ENCODE measurements at regions not wholly inside any gene's neighbourhood (a gene's known extent, or its start where the extent isn't known, plus 50 kb on each side); places are given as distances from the start of the nearest gene placed in this dataset.

DNA sequence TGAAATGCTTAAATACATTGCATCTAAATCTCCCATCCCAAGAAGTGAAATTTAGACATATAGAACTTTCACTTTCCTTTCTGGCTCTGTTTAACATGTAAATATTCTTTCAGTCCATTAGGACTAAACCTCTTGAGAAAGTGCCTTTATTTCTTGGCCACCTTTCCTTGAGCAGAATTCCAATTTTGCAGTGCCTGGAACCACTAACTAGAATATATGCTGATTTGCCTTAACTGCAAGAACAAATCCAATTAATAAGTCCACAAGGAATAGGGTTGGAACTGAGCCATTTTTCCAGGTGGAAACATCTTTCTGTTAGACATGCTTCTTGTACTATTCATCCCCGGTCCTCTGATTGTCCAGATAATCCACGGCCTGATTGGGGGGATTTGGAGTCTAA is 478.0 kb downstream of the ENC1 start (continued):
- TF ChIP-seq, protein P1, sequence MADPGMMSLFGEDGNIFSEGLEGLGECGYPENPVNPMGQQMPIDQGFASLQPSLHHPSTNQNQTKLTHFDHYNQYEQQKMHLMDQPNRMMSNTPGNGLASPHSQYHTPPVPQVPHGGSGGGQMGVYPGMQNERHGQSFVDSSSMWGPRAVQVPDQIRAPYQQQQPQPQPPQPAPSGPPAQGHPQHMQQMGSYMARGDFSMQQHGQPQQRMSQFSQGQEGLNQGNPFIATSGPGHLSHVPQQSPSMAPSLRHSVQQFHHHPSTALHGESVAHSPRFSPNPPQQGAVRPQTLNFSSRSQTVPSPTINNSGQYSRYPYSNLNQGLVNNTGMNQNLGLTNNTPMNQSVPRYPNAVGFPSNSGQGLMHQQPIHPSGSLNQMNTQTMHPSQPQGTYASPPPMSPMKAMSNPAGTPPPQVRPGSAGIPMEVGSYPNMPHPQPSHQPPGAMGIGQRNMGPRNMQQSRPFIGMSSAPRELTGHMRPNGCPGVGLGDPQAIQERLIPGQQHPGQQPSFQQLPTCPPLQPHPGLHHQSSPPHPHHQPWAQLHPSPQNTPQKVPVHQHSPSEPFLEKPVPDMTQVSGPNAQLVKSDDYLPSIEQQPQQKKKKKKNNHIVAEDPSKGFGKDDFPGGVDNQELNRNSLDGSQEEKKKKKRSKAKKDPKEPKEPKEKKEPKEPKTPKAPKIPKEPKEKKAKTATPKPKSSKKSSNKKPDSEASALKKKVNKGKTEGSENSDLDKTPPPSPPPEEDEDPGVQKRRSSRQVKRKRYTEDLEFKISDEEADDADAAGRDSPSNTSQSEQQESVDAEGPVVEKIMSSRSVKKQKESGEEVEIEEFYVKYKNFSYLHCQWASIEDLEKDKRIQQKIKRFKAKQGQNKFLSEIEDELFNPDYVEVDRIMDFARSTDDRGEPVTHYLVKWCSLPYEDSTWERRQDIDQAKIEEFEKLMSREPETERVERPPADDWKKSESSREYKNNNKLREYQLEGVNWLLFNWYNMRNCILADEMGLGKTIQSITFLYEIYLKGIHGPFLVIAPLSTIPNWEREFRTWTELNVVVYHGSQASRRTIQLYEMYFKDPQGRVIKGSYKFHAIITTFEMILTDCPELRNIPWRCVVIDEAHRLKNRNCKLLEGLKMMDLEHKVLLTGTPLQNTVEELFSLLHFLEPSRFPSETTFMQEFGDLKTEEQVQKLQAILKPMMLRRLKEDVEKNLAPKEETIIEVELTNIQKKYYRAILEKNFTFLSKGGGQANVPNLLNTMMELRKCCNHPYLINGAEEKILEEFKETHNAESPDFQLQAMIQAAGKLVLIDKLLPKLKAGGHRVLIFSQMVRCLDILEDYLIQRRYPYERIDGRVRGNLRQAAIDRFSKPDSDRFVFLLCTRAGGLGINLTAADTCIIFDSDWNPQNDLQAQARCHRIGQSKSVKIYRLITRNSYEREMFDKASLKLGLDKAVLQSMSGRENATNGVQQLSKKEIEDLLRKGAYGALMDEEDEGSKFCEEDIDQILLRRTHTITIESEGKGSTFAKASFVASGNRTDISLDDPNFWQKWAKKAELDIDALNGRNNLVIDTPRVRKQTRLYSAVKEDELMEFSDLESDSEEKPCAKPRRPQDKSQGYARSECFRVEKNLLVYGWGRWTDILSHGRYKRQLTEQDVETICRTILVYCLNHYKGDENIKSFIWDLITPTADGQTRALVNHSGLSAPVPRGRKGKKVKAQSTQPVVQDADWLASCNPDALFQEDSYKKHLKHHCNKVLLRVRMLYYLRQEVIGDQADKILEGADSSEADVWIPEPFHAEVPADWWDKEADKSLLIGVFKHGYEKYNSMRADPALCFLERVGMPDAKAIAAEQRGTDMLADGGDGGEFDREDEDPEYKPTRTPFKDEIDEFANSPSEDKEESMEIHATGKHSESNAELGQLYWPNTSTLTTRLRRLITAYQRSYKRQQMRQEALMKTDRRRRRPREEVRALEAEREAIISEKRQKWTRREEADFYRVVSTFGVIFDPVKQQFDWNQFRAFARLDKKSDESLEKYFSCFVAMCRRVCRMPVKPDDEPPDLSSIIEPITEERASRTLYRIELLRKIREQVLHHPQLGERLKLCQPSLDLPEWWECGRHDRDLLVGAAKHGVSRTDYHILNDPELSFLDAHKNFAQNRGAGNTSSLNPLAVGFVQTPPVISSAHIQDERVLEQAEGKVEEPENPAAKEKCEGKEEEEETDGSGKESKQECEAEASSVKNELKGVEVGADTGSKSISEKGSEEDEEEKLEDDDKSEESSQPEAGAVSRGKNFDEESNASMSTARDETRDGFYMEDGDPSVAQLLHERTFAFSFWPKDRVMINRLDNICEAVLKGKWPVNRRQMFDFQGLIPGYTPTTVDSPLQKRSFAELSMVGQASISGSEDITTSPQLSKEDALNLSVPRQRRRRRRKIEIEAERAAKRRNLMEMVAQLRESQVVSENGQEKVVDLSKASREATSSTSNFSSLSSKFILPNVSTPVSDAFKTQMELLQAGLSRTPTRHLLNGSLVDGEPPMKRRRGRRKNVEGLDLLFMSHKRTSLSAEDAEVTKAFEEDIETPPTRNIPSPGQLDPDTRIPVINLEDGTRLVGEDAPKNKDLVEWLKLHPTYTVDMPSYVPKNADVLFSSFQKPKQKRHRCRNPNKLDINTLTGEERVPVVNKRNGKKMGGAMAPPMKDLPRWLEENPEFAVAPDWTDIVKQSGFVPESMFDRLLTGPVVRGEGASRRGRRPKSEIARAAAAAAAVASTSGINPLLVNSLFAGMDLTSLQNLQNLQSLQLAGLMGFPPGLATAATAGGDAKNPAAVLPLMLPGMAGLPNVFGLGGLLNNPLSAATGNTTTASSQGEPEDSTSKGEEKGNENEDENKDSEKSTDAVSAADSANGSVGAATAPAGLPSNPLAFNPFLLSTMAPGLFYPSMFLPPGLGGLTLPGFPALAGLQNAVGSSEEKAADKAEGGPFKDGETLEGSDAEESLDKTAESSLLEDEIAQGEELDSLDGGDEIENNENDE (IDR thresholded peaks at IDR 0.05; ENCODE audit: insufficient replicate concordance, low read length), result no peak
- TF ChIP-seq NANOG (IDR thresholded peaks at IDR 0.05; ENCODE audit: insufficient read depth, low read depth, low read length, poor library complexity, severe bottlenecking) (no peak), CBX8 (IDR thresholded peaks at IDR 0.05; ENCODE audit: borderline replicate concordance, low read depth, low read length) (no peak)
